NCI-H345 treated with DMSO at 0.1 percent for 48 hours (cell line): ENCODE measurements at regions not wholly inside any gene's neighbourhood (a gene's known extent, or its start where the extent isn't known, plus 50 kb on each side); places are given as distances from the start of the nearest gene placed in this dataset.

Source experiments
- DNase-seq: peaks from one replicate; lab custom pipeline; 2025; ENCODE audit not compliant: unreplicated experiment; lab: John Stamatoyannopoulos, UW

DNA sequence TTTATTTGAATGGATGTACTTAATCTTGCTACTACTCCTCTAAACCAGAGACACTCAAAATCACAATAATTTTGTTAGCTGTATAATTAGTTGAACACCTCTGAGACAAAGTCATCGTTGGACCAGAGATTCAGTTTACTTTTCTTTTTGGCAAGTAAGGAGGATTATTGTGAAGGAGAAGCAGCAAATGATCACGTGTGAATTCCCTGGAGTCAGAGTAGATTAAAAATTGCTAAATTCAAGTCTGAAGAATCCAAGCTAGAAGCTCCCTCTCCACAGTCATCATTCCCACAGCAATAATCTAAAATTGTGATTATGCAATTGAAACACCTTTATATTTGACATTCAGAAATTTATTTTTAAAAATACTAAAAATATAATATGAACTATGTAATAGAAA, 484.4 kb downstream of the CMPK2 start:
- no peak for DNase-seq

- no peak for DNase-seq
Observed at GRCh38 chr2:6384341-6384740, 481.4 kb downstream of the CMPK2 start.

- no peak for DNase-seq
Observed at GRCh38 chr2:6392354-6392753, 473.4 kb downstream of the CMPK2 start.

- no peak for DNase-seq
Observed at GRCh38 chr2:6392966-6393365, 472.7 kb downstream of the CMPK2 start.

DNA sequence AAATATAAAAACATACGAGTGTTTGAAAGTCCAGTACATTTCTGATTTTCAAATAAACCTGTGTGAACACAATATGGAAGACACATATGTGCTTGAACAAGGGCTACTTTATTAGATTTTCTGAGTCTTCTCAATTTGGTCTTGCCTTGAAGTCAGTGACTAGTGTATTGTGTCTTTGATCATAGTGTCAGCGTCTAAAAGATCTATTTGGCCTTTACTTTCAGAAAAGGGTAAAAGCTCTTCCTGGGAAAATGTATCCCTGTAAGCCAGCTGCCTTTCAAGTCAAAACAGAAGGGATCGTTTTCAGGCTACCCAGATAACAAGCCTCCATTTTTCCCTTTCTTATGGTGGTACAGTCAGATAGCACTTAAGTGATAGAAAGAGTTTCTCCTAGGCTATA, 471.9 kb downstream of the CMPK2 start:
- no peak for DNase-seq

DNA sequence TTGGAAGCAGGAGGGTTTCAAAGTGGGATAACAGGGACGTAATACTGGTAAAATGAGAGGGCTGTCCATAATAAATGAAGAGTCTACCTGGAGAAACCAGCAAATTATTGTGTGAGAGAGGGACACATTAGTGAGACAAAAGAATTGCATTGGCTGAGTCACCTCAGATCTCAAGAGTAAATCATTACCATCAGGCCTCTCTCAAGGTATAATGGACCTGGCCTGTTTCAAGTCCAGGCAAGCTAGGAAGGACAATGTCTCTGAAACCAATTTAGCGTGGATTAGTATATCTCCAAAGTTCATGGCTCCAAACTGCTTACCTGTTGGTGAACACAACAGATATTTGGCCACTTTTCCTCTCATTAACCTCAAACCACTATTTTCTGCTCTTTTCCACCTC, 471.4 kb downstream of the CMPK2 start:
- DNase-seq, result no peak

GRCh38 chr2:6398421-6398820, 467.3 kb downstream of the CMPK2 start:
- no peak for DNase-seq

- no peak for DNase-seq
Observed at GRCh38 chr2:6401301-6401700, 464.4 kb downstream of the CMPK2 start.

DNA sequence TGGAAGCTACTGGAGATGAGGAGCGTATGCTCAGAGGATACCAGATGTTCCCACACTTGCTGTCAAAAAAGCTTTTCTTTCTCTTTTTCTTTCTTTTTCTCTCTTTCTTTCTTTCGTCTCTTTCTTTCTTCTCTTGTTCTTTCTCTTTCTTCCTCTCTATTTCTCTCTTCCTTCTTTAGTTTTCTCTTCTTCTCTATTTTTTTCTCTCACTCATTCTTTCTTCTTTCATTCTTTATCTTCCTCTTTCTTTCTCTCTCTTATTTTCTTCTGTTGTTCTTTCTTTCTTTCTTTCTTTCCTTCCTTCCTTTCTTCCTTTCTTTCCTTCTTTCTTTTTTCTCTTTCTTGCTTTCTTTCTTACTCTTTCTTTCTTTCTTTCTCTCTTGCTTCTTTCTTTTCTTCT, 457.6 kb downstream of the CMPK2 start:
- DNase-seq, result no peak

DNA sequence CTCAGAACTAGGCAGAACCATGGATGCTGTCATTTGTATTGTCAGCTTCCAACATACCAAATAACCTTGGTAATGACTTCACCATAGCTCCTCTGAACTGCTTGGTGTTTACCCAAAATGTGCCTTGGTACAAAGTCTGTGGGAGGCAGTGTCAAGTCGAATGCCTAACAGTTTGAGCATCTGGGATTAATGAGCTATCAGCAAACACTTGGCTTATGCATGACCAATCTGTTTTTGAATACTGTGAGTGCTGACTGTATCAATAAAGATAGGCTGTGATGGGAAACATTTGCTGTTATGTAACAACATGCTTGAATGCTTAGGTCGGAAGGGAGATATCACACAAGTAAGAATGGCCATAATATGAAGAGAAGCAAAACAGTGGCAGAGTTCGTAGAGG, 455.4 kb downstream of the CMPK2 start:
- no peak for DNase-seq

GRCh38 chr2:6412533-6413091, 453.1 kb downstream of the CMPK2 start:
- no peak for DNase-seq

GRCh38 chr2:6417050-6417449, 448.7 kb downstream of the CMPK2 start:
- DNase-seq, result no peak

GRCh38 chr2:6418291-6418690, 447.4 kb downstream of the CMPK2 start:
- DNase-seq, result no peak

DNA sequence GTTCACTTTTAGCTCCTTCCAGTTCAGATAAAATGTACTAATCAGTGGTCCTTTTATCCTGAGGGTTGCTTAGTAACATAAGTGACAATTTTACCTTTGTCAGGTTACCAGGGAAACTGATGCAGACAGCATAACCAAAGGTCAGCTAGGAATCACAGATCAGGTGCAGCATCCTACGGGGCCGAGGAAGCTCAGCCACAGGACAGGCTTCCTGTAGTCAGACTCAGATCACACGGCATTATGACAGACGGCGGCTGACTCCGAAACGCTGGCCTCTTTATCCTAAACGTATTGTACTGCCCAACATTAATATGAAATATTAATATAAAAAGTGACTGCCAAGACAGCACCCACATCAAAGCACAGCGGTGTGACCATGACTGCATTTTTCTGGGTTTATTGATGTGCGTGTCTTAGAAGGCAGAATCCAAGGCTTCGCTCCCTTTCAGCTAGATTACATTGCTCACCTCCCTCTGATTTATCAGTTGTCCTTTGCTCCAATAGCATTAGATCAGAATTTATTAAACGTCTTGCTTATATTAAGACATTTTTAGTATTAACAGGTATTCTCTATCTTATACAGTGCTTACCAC, 444.5 kb downstream of the CMPK2 start:
- DNase-seq, result no peak

DNA sequence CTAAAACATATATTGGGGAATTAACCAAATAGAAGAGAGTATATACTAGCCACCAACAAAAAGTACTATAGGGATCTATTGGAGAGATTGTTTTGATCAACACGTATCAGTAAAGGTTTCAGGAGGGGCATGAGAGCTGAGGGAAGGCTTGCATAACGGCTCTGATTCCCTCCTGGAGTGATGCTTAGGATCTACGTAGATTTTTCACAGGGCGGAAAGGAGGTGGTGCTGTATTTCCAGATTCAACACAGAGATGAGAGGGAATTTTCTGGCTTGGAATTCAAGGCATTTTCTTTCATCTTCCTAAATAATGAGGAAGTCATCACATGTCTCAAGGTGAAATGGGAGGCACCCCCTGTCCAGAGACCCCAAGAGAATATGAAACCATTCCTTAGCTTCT, 443.8 kb downstream of the CMPK2 start:
- DNase-seq, result no peak

- DNase-seq, result no peak
Observed at GRCh38 chr2:6423157-6423556, 442.6 kb downstream of the CMPK2 start.

GRCh38 chr2:6423944-6424343, 441.8 kb downstream of the CMPK2 start:
- DNase-seq, result no peak

GRCh38 chr2:6425032-6425431, 440.7 kb downstream of the CMPK2 start:
- no peak for DNase-seq

GRCh38 chr2:6429210-6429986, 436.3 kb downstream of the CMPK2 start:
- DNase-seq, result no peak

DNA sequence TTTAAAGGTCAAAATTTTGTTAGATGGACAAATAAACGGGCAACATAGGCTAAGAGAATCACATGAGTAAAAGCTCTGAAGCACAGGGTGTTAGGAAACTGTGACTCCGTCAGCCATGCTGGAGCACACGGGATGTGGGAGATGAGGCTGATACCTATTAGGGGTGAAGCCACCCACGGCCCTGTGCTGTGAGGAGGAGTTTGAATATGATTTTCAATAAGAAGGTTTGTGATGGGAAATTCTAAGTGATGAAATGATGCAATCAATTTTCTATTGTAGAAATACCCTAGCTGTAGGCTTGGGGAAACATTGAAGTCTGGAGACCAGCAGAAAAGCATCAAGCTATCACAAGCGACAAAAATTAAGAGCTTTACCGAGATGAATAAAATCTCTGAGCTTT, 431.3 kb downstream of the CMPK2 start:
- no peak for DNase-seq

DNA sequence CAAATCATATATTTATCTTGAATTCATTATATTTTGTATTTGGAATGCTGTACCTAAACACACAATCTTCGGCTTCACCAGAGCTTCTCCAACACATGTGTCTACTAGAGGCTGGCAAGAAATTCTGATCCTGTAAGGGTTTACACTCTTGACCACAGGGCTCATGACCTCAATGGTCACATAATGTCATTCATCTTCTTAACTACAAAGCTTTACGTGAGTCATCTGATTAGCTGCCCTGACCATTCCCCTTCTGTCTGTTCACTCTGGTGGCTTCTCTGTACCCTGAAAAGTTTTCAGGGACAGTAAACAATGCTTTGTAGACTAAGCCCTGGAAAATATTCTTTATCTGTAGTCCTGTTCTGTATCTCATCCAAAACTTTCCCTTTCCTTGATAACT, 423.9 kb downstream of the CMPK2 start:
- no peak for DNase-seq

GRCh38 chr2:6442252-6442985, 423.3 kb downstream of the CMPK2 start:
- no peak for DNase-seq
